ENCODE measurements at regions not wholly inside any gene's neighbourhood (a gene's known extent, or its start where the extent isn't known, plus 50 kb on each side); places are given as distances from the start of the nearest gene placed in this dataset.
"Not testable (repeated sequence)": the region's sequence is repeated elsewhere in the genome, so short reads cannot be mapped to it uniquely, and the experiment has no call there.

- H3K27ac ChIP-seq (ENCODE audit: extremely low read length, insufficient read depth, low read length): no peak overlapping the region
- in situ Hi-C loops (cut with HindIII; ENCODE audit: extremely low pct_ligation_motif_present, low pct_unique_long_range_greater_than_20kb): no loop called here
These were observed 590.6 kb downstream of the MATN1 start for GRCh38 chr1:30132602-30133286.

GRCh38 chr1:30130566-30130965, 592.8 kb downstream of the MATN1 start:
- 0% methylated on average over 2 of the region's 2 CpGs for WGBS (ENCODE audit: low lambda C conversion rate)
- H3K27ac ChIP-seq (ENCODE audit: extremely low read length, insufficient read depth, low read length); in situ Hi-C loops (cut with HindIII; ENCODE audit: extremely low pct_ligation_motif_present, low pct_unique_long_range_greater_than_20kb); POLR2A ChIA-PET; H3K9ac ChIP-seq (ENCODE audit: insufficient read depth, low read depth, low read length); ATAC-seq; DNase-seq (ENCODE audit: low spot score); H4K20me1 ChIP-seq (ENCODE audit: insufficient read depth, low read length); intact Hi-C loops (cut with micrococcal nuclease; ENCODE audit: unreplicated experiment); CTCF ChIA-PET (ENCODE audit: low intra/inter-chr PET ratio, low total read pairs); H3K36me3 ChIP-seq (replicated peaks in 1 of 2; ENCODE audit: control insufficient read depth in 1 of 2, insufficient read depth in 2 of 2, low read length in 2 of 2); H3K4me1 ChIP-seq (ENCODE audit: insufficient read depth, low read length); H3K9me3 ChIP-seq (ENCODE audit: low read length); BruUV-seq (replicated peaks); FAIRE-seq; H3K27me3 ChIP-seq (ENCODE audit: control insufficient read depth in 1 of 2, insufficient read depth in 2 of 2, low read length in 2 of 2); H2AFZ ChIP-seq (ENCODE audit: low read length); H3K4me3 ChIP-seq (replicated peaks in 1 of 3; ENCODE audit: insufficient read depth in 1 of 3, low read depth in 2 of 3, low read length in 3 of 3); H3K79me2 ChIP-seq (ENCODE audit: insufficient read depth, low read length); H3K4me2 ChIP-seq (ENCODE audit: low read depth, low read length): not testable (repeated sequence)

More at GRCh38 chr1:30132602-30133286, 590.6 kb downstream of the MATN1 start:
- CTCF ChIA-PET (ENCODE audit: low intra/inter-chr PET ratio, low total read pairs): no interaction called here
- Histone ChIP-seq H3K9me3 (ENCODE audit: low read length) (no peaks in the 10 kb centered on the region), H3K4me2 (ENCODE audit: low read depth, low read length) (no peak overlapping the region), H3K36me3 (replicated peaks in 1 of 2; ENCODE audit: control insufficient read depth in 1 of 2, insufficient read depth in 2 of 2, low read length in 2 of 2) (no peaks in the 10 kb centered on the region), H4K20me1 (ENCODE audit: insufficient read depth, low read length) (no peaks in the 10 kb centered on the region), H3K4me3 (replicated peaks in 1 of 3; ENCODE audit: insufficient read depth in 1 of 3, low read depth in 2 of 3, low read length in 3 of 3) (no peak overlapping the region), H3K79me2 (ENCODE audit: insufficient read depth, low read length) (no peaks in the 10 kb centered on the region), H3K4me1 (ENCODE audit: insufficient read depth, low read length) (no peaks in the 10 kb centered on the region), H3K9ac (ENCODE audit: insufficient read depth, low read depth, low read length) (no peak overlapping the region), H3K27me3 (ENCODE audit: control insufficient read depth in 1 of 2, insufficient read depth in 2 of 2, low read length in 2 of 2) (peaks cover 2 to 3% of the 10 kb centered on the region in 2 experiments; a peak in 2 of 5 replicates), H2AFZ (ENCODE audit: low read length) (no peak overlapping the region)
- no TSS peak for BruUV-seq (replicated peaks)
- TF ChIP-seq ZNF30 (CRISPR knock-in tag; IDR thresholded peaks at IDR 0.05) (no peak), ZNF335 (CRISPR knock-in tag; IDR thresholded peaks at IDR 0.05) (no peak), ZNF674 (CRISPR knock-in tag; IDR thresholded peaks at IDR 0.05; ENCODE audit: low read depth) (no peak)
- no peak for ATAC-seq
- FAIRE-seq: no peak
- POLR2A ChIA-PET: no interaction called here
- DNase-seq (ENCODE audit: low spot score): no peak
- intact Hi-C loops (cut with micrococcal nuclease; ENCODE audit: unreplicated experiment): no loop called here
- WGBS (ENCODE audit: low lambda C conversion rate): 3% methylated on average over 6 of the region's 10 CpGs
